ENCODE measurements at regions not wholly inside any gene's neighbourhood (a gene's known extent, or its start where the extent isn't known, plus 50 kb on each side); places are given as distances from the start of the nearest gene placed in this dataset.
"Not testable (repeated sequence)": the region's sequence is repeated elsewhere in the genome, so short reads cannot be mapped to it uniquely, and the experiment has no call there.

DNA sequence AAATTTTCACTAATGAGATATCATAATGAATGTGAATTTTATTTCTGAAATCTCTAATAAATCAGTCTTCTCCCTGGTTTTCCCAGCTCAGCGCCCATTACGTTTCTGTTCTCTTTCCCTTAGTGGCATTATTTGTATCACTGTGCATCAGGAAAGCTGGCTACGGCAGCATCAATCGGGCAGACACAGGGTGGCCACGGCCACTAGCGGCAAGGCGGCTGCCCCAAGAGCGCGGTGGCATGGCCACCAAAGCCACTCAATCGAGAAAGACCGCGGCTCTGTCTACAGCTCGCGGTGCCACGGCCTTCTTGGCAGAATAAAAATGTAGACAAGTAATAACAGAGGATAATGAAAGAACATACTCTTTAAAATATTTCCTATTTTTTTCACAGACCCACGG is 168.0 kb downstream of the RPIA start:
- no peak for DNase-seq (ENCODE audit: low read depth, low spot score)

GRCh38 chr2:88860421-88861075 is 169.1 kb downstream of the RPIA start:
- no peak for DNase-seq (ENCODE audit: low read depth, low spot score)

DNA sequence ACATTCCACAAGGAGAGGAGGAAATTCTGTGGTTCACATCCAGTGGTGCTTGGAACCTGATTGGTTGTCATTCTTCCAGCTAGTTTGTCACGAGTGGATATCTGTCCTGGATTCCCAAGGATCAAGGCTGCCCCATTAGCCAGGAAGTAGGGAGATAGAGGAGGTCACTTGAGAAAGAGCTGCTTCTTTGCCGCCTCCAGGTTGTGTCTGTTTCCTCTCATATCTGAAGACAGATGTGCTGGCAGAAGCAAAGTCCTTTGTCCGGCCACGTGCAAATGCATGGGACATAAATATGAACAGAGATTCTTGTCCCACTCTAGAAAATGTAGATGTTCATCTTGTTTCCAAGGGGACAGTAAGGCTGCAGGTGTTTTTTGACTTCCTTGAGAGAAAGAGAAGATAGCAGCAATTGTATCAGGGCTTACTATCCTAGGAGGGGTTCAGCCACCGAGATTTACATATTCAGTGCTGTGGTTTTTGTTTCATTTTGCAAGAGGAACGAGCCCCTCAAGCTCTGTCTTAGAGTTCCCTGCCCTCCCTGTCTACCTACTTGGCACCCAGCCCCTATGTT is 174.4 kb downstream of the RPIA start:
- DNase-seq (ENCODE audit: low read depth, low spot score), result no peak

DNA sequence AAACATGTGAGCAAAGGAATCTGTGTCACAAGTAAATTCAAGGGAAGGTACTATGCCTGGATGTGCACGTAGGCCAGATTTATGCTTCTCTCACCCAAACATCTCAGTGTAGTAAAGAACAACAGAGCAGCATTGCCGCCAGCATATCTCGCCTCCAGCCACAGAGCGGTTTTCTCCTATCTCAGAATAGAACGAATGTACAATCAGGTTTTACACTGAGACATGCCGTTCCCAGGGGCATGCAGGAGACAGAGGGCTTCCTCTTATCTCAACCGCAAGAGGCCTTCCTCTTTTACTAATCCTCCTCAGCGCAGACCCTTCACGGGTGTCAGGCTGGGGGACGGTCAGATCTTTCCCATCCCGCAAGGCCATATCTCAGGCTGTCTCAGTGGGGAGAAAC is 175.3 kb downstream of the RPIA start:
- no peak for DNase-seq (ENCODE audit: low read depth, low spot score)

DNA sequence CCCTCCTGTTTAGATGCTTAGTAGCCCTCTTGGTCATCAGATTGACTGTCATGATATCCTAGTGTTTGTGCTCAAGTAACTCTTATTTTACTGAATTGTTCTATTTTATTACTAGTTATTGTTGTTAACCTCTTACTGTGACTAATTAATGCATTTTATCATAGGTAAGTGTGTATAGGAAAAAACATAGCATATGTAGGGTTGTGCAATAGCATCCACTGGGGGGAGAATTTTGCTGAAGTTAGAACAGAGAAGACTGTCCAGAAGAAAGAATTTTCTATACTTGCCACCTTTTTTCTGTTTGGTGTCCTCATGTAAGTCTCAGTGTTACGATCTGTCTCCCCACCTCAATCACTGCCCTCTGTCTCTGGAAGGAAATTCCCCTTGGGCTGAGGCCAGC is 177.4 kb downstream of the RPIA start:
- DNase-seq (ENCODE audit: low read depth, low spot score), result no peak

DNA sequence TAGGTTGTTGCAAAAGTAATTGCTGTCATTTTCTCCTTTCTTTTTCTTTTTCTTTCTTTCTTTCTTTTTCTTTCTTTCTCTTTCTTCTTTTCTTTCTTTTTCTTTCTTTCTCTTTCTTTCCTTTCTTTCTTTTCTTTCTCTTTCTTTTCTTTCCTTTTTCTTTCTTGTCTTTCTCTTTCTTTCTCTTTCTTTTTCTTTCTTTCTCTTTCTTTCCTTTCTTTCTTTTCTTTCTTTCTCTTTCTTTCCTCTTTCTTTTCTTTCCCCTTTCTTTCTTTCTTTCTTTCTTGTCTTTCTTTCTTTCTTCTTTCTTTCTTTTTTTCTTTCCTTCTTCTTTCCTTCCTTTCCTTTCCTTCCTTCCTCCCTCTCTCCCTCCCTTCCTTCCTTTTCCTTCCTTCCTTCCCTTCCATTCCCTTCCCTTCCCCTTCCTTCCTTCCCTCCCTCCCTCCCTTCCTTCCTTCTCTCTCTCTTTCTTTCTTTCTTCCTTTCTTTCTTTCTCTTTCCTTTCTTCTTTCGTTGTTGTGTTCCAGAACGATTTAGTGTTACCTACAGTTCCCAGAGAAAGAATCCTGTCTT is 178.9 kb downstream of the RPIA start:
- no peak for DNase-seq (ENCODE audit: low read depth, low spot score)

DNA sequence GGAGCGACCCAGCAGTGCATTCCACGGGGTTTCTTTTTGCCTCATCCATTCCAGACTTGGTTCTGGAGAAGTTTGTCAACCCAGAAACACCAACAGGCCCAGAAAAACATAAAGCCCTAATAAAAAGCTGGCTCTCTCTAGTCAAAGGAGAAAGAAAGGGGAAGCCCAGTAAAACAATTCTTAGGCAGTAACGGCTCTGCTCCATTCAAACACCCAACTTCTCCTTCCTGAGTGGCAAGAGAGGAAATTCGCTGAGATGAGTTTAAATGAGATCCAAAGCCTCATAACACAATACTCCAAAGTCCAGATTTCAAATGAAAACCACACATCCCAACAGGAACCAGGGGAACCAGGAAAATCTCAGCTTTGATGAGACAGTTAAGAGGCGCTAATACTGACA is 179.9 kb downstream of the RPIA start:
- DNase-seq (ENCODE audit: low read depth, low spot score), result no peak

GRCh38 chr2:88873620-88874019 is 182.1 kb downstream of the RPIA start:
- no peak for DNase-seq (ENCODE audit: low read depth, low spot score)

DNA sequence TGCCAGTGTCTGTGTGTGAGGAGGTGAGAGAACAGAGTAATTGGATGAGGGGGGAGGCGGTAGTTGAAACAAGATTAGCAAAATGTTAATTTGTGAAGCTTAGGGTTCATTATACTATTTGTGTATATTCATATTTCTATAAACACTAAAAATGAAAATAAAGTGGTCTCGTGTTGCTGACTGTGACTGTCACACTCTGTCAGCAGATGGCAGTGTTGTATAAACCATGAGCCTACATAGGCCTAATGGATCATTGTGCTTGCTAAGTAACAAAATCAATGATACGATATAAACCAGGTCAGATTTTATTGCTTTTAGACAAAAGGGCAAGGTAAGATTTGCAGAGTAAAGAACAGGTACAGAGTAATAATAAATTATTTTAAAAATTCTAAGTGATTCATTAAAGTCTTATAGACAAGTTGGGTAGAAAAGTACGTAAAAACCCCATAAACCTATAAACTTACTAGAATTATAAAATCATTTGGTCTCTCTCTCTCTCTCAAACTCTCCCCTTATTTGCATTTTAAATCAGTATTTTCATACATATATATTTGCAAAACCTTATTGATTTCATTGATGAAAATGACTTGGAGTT is 182.7 kb downstream of the RPIA start:
- DNase-seq (ENCODE audit: low read depth, low spot score), result no peak

- DNase-seq (ENCODE audit: low read depth, low spot score), result no peak
Observed at GRCh38 chr2:88875736-88876135, 184.3 kb downstream of the RPIA start.

- no peak for DNase-seq (ENCODE audit: low read depth, low spot score)
Observed at GRCh38 chr2:88880441-88880953, 189.0 kb downstream of the RPIA start.

- DNase-seq (ENCODE audit: low read depth, low spot score), result no peak
Observed at GRCh38 chr2:88885275-88885674, 193.8 kb downstream of the RPIA start.

DNA sequence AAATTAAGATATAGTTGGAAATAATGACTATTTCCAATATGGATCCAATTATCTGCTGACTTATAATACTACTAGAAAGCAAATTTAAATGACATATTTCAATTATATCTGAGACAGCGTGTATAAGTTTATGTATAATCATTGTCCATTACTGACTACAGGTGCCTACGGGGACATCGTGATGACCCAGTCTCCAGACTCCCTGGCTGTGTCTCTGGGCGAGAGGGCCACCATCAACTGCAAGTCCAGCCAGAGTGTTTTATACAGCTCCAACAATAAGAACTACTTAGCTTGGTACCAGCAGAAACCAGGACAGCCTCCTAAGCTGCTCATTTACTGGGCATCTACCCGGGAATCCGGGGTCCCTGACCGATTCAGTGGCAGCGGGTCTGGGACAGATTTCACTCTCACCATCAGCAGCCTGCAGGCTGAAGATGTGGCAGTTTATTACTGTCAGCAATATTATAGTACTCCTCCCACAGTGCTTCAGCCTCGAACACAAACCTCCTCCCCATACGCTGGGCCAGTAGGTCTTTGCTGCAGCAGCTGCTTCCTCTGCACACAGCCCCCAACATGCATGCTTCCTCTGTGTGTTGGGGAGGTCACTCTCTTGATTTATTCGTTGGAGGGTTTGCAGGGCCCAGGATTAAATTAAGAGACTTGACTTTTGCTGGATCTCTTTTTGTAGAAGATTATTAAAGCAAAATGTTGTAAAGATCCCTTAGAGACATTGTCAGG is 194.4 kb downstream of the RPIA start:
- DNase-seq (ENCODE audit: low read depth, low spot score), result no peak

DNA sequence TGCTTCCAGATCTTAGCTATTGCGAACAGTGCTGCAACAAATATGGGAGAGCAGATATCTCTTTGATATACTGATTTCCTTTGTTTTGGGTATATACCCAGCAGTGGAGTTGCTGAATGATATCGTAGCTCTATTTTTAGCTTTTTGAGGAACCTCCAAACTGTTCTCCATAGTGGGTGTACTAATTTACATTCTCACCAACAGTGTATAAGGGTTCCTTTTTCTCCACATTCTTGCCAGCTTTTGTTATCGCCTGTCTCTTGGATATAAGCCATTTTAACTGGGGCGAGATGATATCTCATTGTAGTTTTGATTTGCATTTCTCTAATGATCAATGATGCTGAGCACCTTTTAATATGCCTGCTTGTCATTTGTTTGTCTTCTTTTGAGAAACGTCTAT is 196.0 kb downstream of the RPIA start:
- DNase-seq (ENCODE audit: low read depth, low spot score), result not testable (repeated sequence)

DNA sequence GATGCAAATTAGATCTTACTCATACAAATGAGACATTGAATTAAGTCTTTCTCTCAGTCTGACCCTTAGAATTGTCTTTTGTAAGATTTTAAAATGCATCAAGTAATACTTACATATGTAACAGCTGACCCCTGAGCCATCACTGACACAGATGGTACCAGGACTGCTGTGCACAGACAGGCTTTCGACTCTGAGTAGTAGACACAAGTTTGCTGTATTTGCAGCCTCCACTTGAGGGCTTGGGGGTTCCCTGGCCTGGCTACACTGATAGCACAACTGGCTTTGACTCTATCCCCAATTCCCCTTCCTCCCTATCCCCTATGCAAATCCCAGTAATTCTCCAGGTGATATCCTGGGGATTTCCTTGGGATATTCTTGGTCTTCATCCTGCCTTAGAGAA is 200.7 kb downstream of the RPIA start:
- DNase-seq (ENCODE audit: low read depth, low spot score), result no peak

GRCh38 chr2:88892788-88893187 is 201.3 kb downstream of the RPIA start:
- no peak for DNase-seq (ENCODE audit: low read depth, low spot score)

DNA sequence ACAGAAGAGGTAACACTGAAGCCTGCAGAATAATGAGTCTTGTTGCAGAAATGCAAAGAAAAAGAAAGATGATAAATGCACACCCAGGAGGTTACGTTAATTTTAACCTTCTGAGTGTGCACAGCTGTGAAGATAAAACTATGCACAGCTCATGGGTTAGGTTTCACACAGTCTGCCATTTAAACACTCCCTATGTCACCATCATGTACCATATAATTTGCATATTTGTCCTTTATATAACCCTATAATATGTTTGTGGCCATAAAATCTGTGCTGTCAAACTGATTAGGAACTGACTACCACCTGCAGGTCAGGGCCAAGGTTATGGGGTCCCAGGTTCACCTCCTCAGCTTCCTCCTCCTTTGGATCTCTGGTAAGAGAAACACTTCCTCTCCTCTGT is 205.5 kb downstream of the RPIA start:
- DNase-seq (ENCODE audit: low read depth, low spot score), result no peak

GRCh38 chr2:88897715-88898114 is 206.2 kb downstream of the RPIA start:
- no peak for DNase-seq (ENCODE audit: low read depth, low spot score)

DNA sequence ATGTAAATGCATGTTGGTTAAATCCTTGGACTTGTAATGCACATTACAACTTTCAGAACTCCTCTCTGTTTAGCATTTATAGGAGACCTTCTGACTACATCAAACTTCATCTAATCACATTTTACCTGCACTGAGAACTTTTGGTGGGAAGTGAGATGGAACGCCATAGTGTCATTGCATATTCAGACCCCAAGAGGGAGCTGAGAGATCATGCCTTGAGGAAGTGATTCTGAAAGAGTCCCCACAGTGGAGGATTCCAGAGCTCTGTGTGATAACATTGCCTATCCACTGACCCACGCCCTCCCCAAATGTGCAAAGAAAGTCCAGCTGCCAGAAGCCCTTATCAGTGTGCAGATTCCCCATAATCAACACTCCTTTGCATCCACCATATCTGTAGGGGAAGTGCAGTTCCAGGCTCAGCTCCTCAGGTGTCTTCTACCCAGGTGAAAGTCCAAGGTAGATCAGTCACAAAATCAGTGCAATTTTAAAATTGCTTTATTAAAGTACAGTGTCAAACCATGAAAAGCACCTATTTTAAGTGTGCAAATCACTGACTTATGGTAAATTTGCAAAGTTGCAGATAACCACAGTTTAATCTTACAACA is 212.4 kb downstream of the RPIA start:
- DNase-seq (ENCODE audit: low read depth, low spot score), result no peak

DNA sequence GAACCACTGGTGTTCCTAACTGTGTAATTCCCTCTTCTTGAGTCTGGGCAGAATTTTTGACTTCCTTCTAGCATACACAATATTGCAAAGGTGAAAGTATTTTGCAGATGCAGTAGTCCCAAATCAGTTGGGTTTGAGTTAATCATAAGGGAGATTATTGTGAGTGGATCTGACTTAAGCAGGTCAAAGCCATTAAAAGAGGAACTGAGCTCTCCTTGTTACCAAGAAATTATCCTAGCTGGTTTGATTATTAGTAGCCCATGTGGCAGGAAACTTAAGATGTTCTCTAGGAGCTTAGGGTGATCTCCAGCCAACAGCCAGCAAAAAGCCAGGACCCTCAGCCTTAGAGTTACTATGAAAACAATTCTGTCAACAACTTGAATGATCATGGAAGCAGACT is 221.8 kb downstream of the RPIA start:
- DNase-seq (ENCODE audit: low read depth, low spot score), result no peak

- DNase-seq (ENCODE audit: low read depth, low spot score), result no peak
Observed at GRCh38 chr2:88919087-88919738, 227.7 kb downstream of the RPIA start.
